ENCODE measurements at regions not wholly inside any gene's neighbourhood (a gene's known extent, or its start where the extent isn't known, plus 50 kb on each side); places are given as distances from the start of the nearest gene placed in this dataset.

- Histone ChIP-seq H3K36me3 (no peaks in the 10 kb centered on the region), H3K27me3 (replicated peaks; ENCODE audit: insufficient read depth) (no peaks in the 10 kb centered on the region), H3K27ac (no peak overlapping the region), H3K9me3 (no peaks in the 10 kb centered on the region), H3K4me1 (replicated peaks) (no peaks in the 10 kb centered on the region), H3K4me3 (no peak overlapping the region)
- no peak for DNase-seq (ENCODE audit: low spot score)
- TF ChIP-seq CTCF (IDR thresholded peaks at IDR 0.05): no peak
- TF ChIP-seq POLR2AphosphoS5 (IDR thresholded peaks at IDR 0.05): no peak
- TF ChIP-seq POLR2A (IDR thresholded peaks at IDR 0.05): no peak
- intact Hi-C loops (cut with DNase I): no loop called here
Measured at GRCh38 chr5:106474066-106474465, 1196.7 kb downstream of the EFNA5 start.

GRCh38 chr5:106459541-106459940, 1211.2 kb downstream of the EFNA5 start:
- Histone ChIP-seq H3K27ac (no peak overlapping the region), H3K36me3 (no peaks in the 10 kb centered on the region), H3K4me3 (no peak overlapping the region), H3K4me1 (replicated peaks) (no peaks in the 10 kb centered on the region), H3K9me3 (no peaks in the 10 kb centered on the region), H3K27me3 (replicated peaks; ENCODE audit: insufficient read depth) (no peaks in the 10 kb centered on the region)
- TF ChIP-seq POLR2A (IDR thresholded peaks at IDR 0.05): no peak
- TF ChIP-seq POLR2AphosphoS5 (IDR thresholded peaks at IDR 0.05): no peak
- no peak for TF ChIP-seq CTCF (IDR thresholded peaks at IDR 0.05)
- no peak for DNase-seq (ENCODE audit: low spot score)
- WGBS: 87% methylated on average over 4 of the region's 4 CpGs
- intact Hi-C loops (cut with DNase I): no loop called here

GRCh38 chr5:106454651-106455415, 1215.9 kb downstream of the EFNA5 start:
- Histone ChIP-seq H3K4me1 (replicated peaks) (no peaks in the 10 kb centered on the region), H3K36me3 (no peaks in the 10 kb centered on the region), H3K27ac (no peak overlapping the region), H3K4me3 (no peak overlapping the region), H3K9me3 (no peaks in the 10 kb centered on the region), H3K27me3 (replicated peaks; ENCODE audit: insufficient read depth) (no peaks in the 10 kb centered on the region)
- TF ChIP-seq CTCF (IDR thresholded peaks at IDR 0.05): no peak
- TF ChIP-seq POLR2AphosphoS5 (IDR thresholded peaks at IDR 0.05): no peak
- TF ChIP-seq POLR2A (IDR thresholded peaks at IDR 0.05): no peak
- intact Hi-C loops (cut with DNase I): no loop called here
- 53% methylated on average over 3 of the region's 3 CpGs for WGBS
- DNase-seq (ENCODE audit: low spot score): no peak

GRCh38 chr5:106454050-106454449, 1216.7 kb downstream of the EFNA5 start:
- no peak for DNase-seq (ENCODE audit: low spot score)
- H3K27ac ChIP-seq: no peak overlapping the region
- H3K4me1 ChIP-seq (replicated peaks): no peaks in the 10 kb centered on the region
- no peaks in the 10 kb centered on the region for H3K36me3 ChIP-seq
- TF ChIP-seq POLR2A (IDR thresholded peaks at IDR 0.05): no peak
- no peak for TF ChIP-seq CTCF (IDR thresholded peaks at IDR 0.05)
- TF ChIP-seq POLR2AphosphoS5 (IDR thresholded peaks at IDR 0.05): no peak
- no peaks in the 10 kb centered on the region for H3K27me3 ChIP-seq (replicated peaks; ENCODE audit: insufficient read depth)
- H3K9me3 ChIP-seq: no peaks in the 10 kb centered on the region
- 88% methylated on average over 1 of the region's 1 CpG for WGBS
- H3K4me3 ChIP-seq: no peak overlapping the region
- intact Hi-C loops (cut with DNase I): no loop called here

GRCh38 chr5:106451998-106452397, 1218.7 kb downstream of the EFNA5 start:
- Histone ChIP-seq H3K36me3 (no peaks in the 10 kb centered on the region), H3K27ac (no peak overlapping the region), H3K27me3 (replicated peaks; ENCODE audit: insufficient read depth) (no peaks in the 10 kb centered on the region), H3K4me3 (no peak overlapping the region), H3K9me3 (no peaks in the 10 kb centered on the region), H3K4me1 (replicated peaks) (no peaks in the 10 kb centered on the region)
- intact Hi-C loops (cut with DNase I): no loop called here
- 64% methylated on average over 5 of the region's 5 CpGs for WGBS
- no peak for DNase-seq (ENCODE audit: low spot score)
- TF ChIP-seq CTCF (IDR thresholded peaks at IDR 0.05): no peak
